ENCODE measurements at regions not wholly inside any gene's neighbourhood (a gene's known extent, or its start where the extent isn't known, plus 50 kb on each side); places are given as distances from the start of the nearest gene placed in this dataset.

GRCh38 chr5:4514067-4514648 is 626.0 kb upstream of the ADAMTS16 start:
- no peaks in the 10 kb centered on the region for H3K79me2 ChIP-seq (ENCODE audit: control insufficient read depth, insufficient read depth, low read length)
- H3K4me2 ChIP-seq (ENCODE audit: insufficient read depth, low read length) = no peak overlapping the region
- no peaks in the 10 kb centered on the region for H3K9me1 ChIP-seq (replicated peaks; ENCODE audit: control insufficient read depth, extremely low read depth, insufficient read depth, low read length)
- dilution Hi-C loops (cut with MboI; ENCODE audit: extremely low pct_ligation_motif_present, low sequenced_read_pairs) (no loop called here), intact Hi-C loops (cut with micrococcal nuclease) (no loop called here)
- no peak overlapping the region for H2AFZ ChIP-seq (ENCODE audit: low read depth, low read length)
- BruUV-seq (replicated peaks) = no TSS peak
- DNase-seq (ENCODE audit: low read depth, low spot score) = no peak
- H3K27me3 ChIP-seq (ENCODE audit: control insufficient read depth in 2 of 2, insufficient read depth in 2 of 2, low read length in 2 of 2) = no peaks in the 10 kb centered on the region
- TF ChIP-seq EZH2 (IDR thresholded peaks at IDR 0.05; ENCODE audit: borderline replicate concordance, low read depth, low read length, severe bottlenecking) = no peak
- TF ChIP-seq POLR2A (IDR thresholded peaks at IDR 0.05; ENCODE audit: low read depth, low read length) = no peak
- no peak for TF ChIP-seq GATA2 (IDR thresholded peaks at IDR 0.05; ENCODE audit: insufficient read depth, insufficient read length, low read depth, low read length)
- no peak for TF ChIP-seq POLR2AphosphoS5 (IDR thresholded peaks at IDR 0.05; ENCODE audit: insufficient read depth, low read depth, low read length)
- no peak for TF ChIP-seq MYC (IDR thresholded peaks at IDR 0.05; ENCODE audit: low read depth, low read length)
- TF ChIP-seq FOS (IDR thresholded peaks at IDR 0.05; ENCODE audit: borderline replicate concordance, insufficient read depth, low read length) = no peak
- TF ChIP-seq JUN (IDR thresholded peaks at IDR 0.05; ENCODE audit: borderline replicate concordance, insufficient read depth, insufficient read length, low read depth) = no peak
- TF ChIP-seq, protein P1, sequence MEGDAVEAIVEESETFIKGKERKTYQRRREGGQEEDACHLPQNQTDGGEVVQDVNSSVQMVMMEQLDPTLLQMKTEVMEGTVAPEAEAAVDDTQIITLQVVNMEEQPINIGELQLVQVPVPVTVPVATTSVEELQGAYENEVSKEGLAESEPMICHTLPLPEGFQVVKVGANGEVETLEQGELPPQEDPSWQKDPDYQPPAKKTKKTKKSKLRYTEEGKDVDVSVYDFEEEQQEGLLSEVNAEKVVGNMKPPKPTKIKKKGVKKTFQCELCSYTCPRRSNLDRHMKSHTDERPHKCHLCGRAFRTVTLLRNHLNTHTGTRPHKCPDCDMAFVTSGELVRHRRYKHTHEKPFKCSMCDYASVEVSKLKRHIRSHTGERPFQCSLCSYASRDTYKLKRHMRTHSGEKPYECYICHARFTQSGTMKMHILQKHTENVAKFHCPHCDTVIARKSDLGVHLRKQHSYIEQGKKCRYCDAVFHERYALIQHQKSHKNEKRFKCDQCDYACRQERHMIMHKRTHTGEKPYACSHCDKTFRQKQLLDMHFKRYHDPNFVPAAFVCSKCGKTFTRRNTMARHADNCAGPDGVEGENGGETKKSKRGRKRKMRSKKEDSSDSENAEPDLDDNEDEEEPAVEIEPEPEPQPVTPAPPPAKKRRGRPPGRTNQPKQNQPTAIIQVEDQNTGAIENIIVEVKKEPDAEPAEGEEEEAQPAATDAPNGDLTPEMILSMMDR (IDR thresholded peaks at IDR 0.05; ENCODE audit: extremely low read depth in 1 of 2, insufficient read depth in 1 of 2, low read depth in 1 of 2, low read length in 2 of 2) = no peak
- no peak for TF ChIP-seq MAX (IDR thresholded peaks at IDR 0.05; ENCODE audit: insufficient read depth, insufficient read length)
- CTCF ChIA-PET = no interaction called here
- no peaks in the 10 kb centered on the region for H3K4me1 ChIP-seq (ENCODE audit: control insufficient read depth, extremely low read depth, insufficient read depth, low read length)
- no peak for FAIRE-seq
- H3K9me3 ChIP-seq (replicated peaks; ENCODE audit: control insufficient read depth, insufficient read depth, low read length) = peaks cover 18% of the 10 kb centered on the region
- no peak overlapping the region for H3K4me3 ChIP-seq (replicated peaks in 1 of 3; ENCODE audit: insufficient read depth in 1 of 3, low read depth in 1 of 3, low read length in 3 of 3)
- no peak overlapping the region for H3K27ac ChIP-seq (ENCODE audit: insufficient read depth, low read depth, low read length)
- POLR2A ChIA-PET = no interaction called here
- H4K20me1 ChIP-seq (replicated peaks; ENCODE audit: control insufficient read depth, extremely low read depth, insufficient read depth, low read length) = no peaks in the 10 kb centered on the region
- H3K36me3 ChIP-seq (ENCODE audit: control insufficient read depth in 2 of 2, extremely low read depth in 1 of 2, insufficient read depth in 2 of 2, low read length in 2 of 2) = no peaks in the 10 kb centered on the region
- H3K9ac ChIP-seq (replicated peaks; ENCODE audit: extremely low read depth, insufficient read depth, low read length) = no peak overlapping the region
